Upper lobe of left lung (tissue), 6 donors: ENCODE measurements at regions not wholly inside any gene's neighbourhood (a gene's known extent, or its start where the extent isn't known, plus 50 kb on each side); places are given as distances from the start of the nearest gene placed in this dataset.

Source experiments
- ATAC-seq, 2 donors: fragments of 200-7000 bp; cut with Tn5 transposase; one replicate each; pipeline ENCODE4 v1.9.1; 2022; ENCODE audit warnings: mild to moderate bottlenecking in 2 of 2, moderate library complexity in 2 of 2; ENCODE audit not compliant: low FRiP score in 2 of 2
- DNase-seq, 2 donors: peaks; one replicate each; pipeline ENCODE4 v3.0.0-alpha.2; 2019 to 2020
- H3K27ac ChIP-seq, 4 donors: fragments of 200-600 bp; sonication (generic); one replicate each; pipeline ENCODE4 v1.5.1; 2016 to 2019
- H3K27me3 ChIP-seq, 4 donors: fragments of 200-600 bp; sonication (generic); one replicate each; pipeline ENCODE4 v1.5.1; 2017 to 2019
- H3K36me3 ChIP-seq, 4 donors: fragments of 200-600 bp; sonication (generic); one replicate each; pipeline ENCODE4 v1.5.1; 2016 to 2019
- H3K4me1 ChIP-seq, 4 donors: fragments of 200-600 bp; sonication (generic); one replicate each; pipeline ENCODE4 v1.5.1; 2018 to 2019
- H3K4me3 ChIP-seq, 4 donors: fragments of 200-600 bp; sonication (generic); one replicate each; pipeline ENCODE4 v1.5.1; 2017 to 2019; ENCODE audit warnings: mild to moderate bottlenecking in 2 of 4, moderate library complexity in 1 of 4
- H3K9me3 ChIP-seq, 4 donors: fragments of 200-600 bp; sonication (generic); one replicate each; pipeline ENCODE4 v1.5.1; 2018 to 2019
- EP300 ChIP-seq, 4 donors: sonication (generic); formaldehyde crosslinking; IDR thresholded peaks; one replicate each; pipeline ENCODE4 v1.5.1; 2017; ENCODE audit warnings: antibody characterized with exemption in 4 of 4, control low read depth in 2 of 4
- POLR2A ChIP-seq, 4 donors: fragments of 450-650 bp; IDR thresholded peaks; one replicate each; pipeline ENCODE4 v1.5.1; 2016 to 2017; ENCODE audit warnings: antibody characterized with exemption in 4 of 4, mild to moderate bottlenecking in 2 of 4
- POLR2AphosphoS5 ChIP-seq, 2 donors: sonication (generic); formaldehyde crosslinking; IDR thresholded peaks; one replicate each; pipeline ENCODE4 v1.5.1; 2017; ENCODE audit warnings: antibody characterized with exemption in 2 of 2
- WGBS, 2 donors: methylation state at CpG; one replicate each; pipeline ENCODE4 v1.1.5; 2017 to 2018; 5-methylcytosine and 5-hydroxymethylcytosine counted together
- TF ChIP-seq, protein P1 (sequence below), 6 experiments: fragments of 450-650 bp in 4 of 6; fragments of 200-600 bp in 2 of 6; sonication (generic) in 2 of 6; IDR thresholded peaks; one replicate each; pipeline ENCODE4 v1.5.1; 2016 to 2019; ENCODE audit warnings: antibody characterized with exemption in 6 of 6
- donor health status: DM: no; HTN: no; CAD: no; lungs with moderate emphysema.
- donor health status: DM: no; HTN: yes; CAD: no; lungs with severe emphysema.

DNA sequence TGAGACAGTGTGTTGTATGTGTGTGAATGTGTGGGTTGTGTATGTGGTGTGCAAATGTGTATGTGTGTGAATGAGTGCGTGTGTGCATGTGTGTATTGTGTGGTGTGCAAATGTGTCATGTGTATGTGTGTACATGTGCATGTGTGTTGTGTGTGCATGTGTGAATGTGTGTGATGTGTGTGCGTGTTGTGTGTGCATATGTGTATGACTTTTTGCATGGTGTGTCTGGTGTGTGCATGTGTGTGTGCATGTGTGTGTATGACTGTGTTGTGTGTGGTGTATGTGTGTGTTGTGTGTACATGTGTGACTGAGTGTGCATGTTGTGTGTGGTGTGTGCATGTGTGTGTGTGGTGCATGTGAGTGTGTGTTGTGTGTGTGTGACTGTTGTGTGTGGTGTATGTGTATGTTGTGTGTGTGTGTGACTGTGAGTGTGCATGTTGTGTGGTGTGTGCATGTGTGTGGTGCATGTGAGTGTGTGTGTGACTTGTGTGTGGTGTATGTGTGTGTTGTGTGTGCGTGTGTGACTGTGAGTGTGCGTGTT lies 268.3 kb downstream of the DCDC2C start:
- no peak overlapping the region for H3K27ac ChIP-seq
- DNase-seq, result no peak
- H3K27me3 ChIP-seq, result no peaks in the 10 kb centered on the region
- TF ChIP-seq POLR2A (IDR thresholded peaks at IDR 0.05) (no peak), EP300 (IDR thresholded peaks at IDR 0.05) (no peak), POLR2AphosphoS5 (IDR thresholded peaks at IDR 0.05) (no peak)
- TF ChIP-seq, protein P1, sequence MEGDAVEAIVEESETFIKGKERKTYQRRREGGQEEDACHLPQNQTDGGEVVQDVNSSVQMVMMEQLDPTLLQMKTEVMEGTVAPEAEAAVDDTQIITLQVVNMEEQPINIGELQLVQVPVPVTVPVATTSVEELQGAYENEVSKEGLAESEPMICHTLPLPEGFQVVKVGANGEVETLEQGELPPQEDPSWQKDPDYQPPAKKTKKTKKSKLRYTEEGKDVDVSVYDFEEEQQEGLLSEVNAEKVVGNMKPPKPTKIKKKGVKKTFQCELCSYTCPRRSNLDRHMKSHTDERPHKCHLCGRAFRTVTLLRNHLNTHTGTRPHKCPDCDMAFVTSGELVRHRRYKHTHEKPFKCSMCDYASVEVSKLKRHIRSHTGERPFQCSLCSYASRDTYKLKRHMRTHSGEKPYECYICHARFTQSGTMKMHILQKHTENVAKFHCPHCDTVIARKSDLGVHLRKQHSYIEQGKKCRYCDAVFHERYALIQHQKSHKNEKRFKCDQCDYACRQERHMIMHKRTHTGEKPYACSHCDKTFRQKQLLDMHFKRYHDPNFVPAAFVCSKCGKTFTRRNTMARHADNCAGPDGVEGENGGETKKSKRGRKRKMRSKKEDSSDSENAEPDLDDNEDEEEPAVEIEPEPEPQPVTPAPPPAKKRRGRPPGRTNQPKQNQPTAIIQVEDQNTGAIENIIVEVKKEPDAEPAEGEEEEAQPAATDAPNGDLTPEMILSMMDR (IDR thresholded peaks at IDR 0.05), result no peak
- no peak for ATAC-seq
- 92 to 95% methylated on average over 4 of the region's 4 CpGs for WGBS, 2 donors
- no peak overlapping the region for H3K4me3 ChIP-seq
- no peaks in the 10 kb centered on the region for H3K36me3 ChIP-seq
- H3K9me3 ChIP-seq, result no peaks in the 10 kb centered on the region
- no peaks in the 10 kb centered on the region for H3K4me1 ChIP-seq

DNA sequence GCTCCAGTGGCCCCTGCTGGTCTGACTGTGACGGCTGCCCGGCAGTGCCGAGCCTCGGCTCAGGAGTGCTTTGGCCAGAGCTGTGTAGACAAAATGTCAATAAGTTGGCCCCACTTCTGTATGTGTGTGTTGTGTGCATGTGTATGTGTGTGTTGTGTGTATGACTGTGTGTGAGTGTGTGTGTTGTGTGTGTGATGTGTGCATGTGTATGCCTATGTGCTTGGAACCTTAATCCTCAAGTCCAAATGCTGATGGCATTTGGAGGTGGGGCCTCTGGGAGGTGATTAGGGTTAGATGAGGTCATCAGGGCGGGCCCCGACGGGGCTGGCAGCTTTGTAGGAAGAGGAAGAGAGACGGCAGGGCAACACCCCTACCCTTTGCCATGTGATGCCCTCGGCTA lies 269.0 kb downstream of the DCDC2C start:
- no peak for ATAC-seq
- H3K9me3 ChIP-seq, result no peaks in the 10 kb centered on the region

DNA sequence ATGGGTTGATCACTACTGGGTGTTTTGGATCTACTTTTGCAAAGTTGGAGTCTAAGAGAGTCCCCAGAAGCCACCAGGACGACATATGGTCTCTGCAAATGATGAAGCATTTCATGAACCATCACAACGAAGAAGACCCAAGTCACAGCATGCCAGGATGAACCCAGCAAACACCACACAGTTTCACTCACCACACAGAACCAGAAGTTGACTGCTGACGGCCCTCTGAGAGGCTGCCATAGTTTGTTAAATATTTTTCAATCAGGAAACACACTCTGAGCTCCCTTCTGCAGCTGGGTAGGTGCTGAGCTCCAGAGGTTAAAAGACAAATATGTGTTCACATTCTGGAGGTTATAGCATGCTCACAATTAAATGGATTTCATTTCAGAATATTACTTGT lies 271.4 kb downstream of the DCDC2C start:
- peaks cover 0 to 5% (median 0%) of the 10 kb centered on the region in 4 donors for H3K9me3 ChIP-seq
- 69 to 70% methylated on average over 3 of the region's 3 CpGs for WGBS, 2 donors
- no peak overlapping the region for H3K27ac ChIP-seq
- DNase-seq (no peak), ATAC-seq (no peak)
- no peaks in the 10 kb centered on the region for H3K4me1 ChIP-seq
- TF ChIP-seq POLR2A (IDR thresholded peaks at IDR 0.05) (no peak), EP300 (IDR thresholded peaks at IDR 0.05) (no peak), POLR2AphosphoS5 (IDR thresholded peaks at IDR 0.05) (no peak)
- TF ChIP-seq, protein P1 (IDR thresholded peaks at IDR 0.05), result no peak
- no peak overlapping the region for H3K4me3 ChIP-seq
- no peaks in the 10 kb centered on the region for H3K36me3 ChIP-seq
- H3K27me3 ChIP-seq, result no peaks in the 10 kb centered on the region

More for the DNA sequence above, 269.0 kb downstream of the DCDC2C start:
- Histone ChIP-seq H3K4me1 (no peaks in the 10 kb centered on the region), H3K36me3 (no peaks in the 10 kb centered on the region), H3K4me3 (no peak overlapping the region), H3K27me3 (no peaks in the 10 kb centered on the region), H3K27ac (no peak overlapping the region)
- WGBS, 2 donors, result 62 to 69% methylated on average over 9 of the region's 9 CpGs
- TF ChIP-seq, protein P1 (IDR thresholded peaks at IDR 0.05), result no peak
- TF ChIP-seq EP300 (IDR thresholded peaks at IDR 0.05) (no peak), POLR2AphosphoS5 (IDR thresholded peaks at IDR 0.05) (no peak), POLR2A (IDR thresholded peaks at IDR 0.05) (no peak)
- peak in 1 of 2 donors; percentile 37 for DNase-seq

DNA sequence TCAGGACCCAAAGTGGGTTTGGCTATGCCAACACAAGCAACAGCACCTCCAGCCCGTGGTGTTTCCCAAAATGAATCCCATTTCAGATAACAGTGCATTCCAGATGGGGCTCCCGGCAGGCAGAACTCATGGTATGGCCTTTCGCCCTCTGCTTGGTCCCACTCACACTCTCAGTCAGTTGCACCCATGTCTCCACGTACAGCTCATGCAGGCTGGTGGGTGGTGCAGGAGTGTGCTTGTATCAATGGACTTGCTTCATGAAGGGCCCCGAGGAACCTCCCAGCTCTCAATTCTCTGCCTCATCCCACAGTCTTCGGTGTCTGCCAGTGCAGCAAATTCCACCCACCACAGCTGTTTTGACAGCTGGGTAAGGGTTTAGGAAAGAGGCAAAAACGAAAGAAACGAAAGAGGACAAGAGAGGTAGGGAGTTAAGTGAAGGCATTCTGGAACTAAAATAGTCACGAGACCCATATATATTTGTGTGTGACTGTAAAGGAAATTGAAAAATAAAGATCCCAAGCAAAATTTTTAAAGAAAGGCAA lies 278.1 kb downstream of the DCDC2C start:
- Histone ChIP-seq H3K4me1 (no peaks in the 10 kb centered on the region), H3K9me3 (peaks cover 0 to 5% (median 0%) of the 10 kb centered on the region in 4 donors), H3K27ac (no peak overlapping the region), H3K27me3 (no peaks in the 10 kb centered on the region), H3K4me3 (no peak overlapping the region), H3K36me3 (no peaks in the 10 kb centered on the region)
- WGBS, 2 donors, result 79 to 81% methylated on average over 7 to 9 of the region's 9 CpGs
- peak in 1 of 2 donors; percentile 54 for ATAC-seq
- TF ChIP-seq, protein P1 (IDR thresholded peaks at IDR 0.05), result no peak
- no peak for TF ChIP-seq POLR2A (IDR thresholded peaks at IDR 0.05)
- no peak for DNase-seq

DNA sequence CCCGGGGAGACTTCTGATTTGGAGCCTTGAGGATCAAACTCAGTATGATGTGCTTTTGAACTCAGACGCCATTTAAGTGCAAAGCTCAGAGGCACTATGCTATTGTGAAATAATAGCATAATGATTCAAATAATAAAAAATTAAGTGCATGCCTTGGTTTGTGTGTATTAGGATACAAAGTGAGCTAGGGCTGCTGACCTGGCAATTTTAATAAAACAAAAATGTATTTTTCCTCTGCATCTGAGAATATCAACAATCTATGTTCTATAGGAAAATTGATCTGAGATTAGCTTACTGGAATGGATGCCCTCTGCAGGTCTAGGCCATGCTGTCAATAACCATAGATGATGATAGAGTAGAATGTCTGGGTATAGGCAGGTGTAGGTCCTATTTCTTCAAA lies 278.8 kb downstream of the DCDC2C start:
- H3K4me3 ChIP-seq, result no peak overlapping the region
- no peak for DNase-seq
- no peaks in the 10 kb centered on the region for H3K27me3 ChIP-seq
- H3K27ac ChIP-seq, result no peak overlapping the region
- H3K9me3 ChIP-seq, result peaks cover 0 to 5% (median 0%) of the 10 kb centered on the region in 4 donors
- no peaks in the 10 kb centered on the region for H3K4me1 ChIP-seq
- H3K36me3 ChIP-seq, result no peaks in the 10 kb centered on the region
- TF ChIP-seq POLR2AphosphoS5 (IDR thresholded peaks at IDR 0.05) (no peak), EP300 (IDR thresholded peaks at IDR 0.05) (no peak), POLR2A (IDR thresholded peaks at IDR 0.05) (no peak)
- TF ChIP-seq, protein P1 (IDR thresholded peaks at IDR 0.05), result no peak
- ATAC-seq, result no peak
- WGBS, 2 donors, result 87 to 88% methylated on average over 2 of the region's 2 CpGs
